HepG2 (cell line): ENCODE measurements at regions not wholly inside any gene's neighbourhood (a gene's known extent, or its start where the extent isn't known, plus 50 kb on each side); places are given as distances from the start of the nearest gene placed in this dataset.

Experiments
- ATF6 ChIP-seq: sonication (generic); formaldehyde crosslinking; conservative IDR thresholded peaks from 2 replicates; pipeline ENCODE4 v1.4.0; 2020; ENCODE audit warnings: missing genetic modification reagents
- POGK ChIP-seq: sonication (generic); formaldehyde crosslinking; conservative IDR thresholded peaks from 2 replicates; pipeline ENCODE4 v1.8.0; 2022; ENCODE audit warnings: mild to moderate bottlenecking, moderate library complexity, missing genetic modification reagents
- PRDM10 ChIP-seq: sonication (generic); formaldehyde crosslinking; IDR thresholded peaks from 2 replicates; pipeline ENCODE4 v1.4.0; 2020; ENCODE audit warnings: low read depth, missing genetic modification reagents
- ZBTB40 ChIP-seq, 2 experiments: fragments of 450-650 bp in 1 of 2; sonication (generic) in 1 of 2; formaldehyde crosslinking in 1 of 2; IDR thresholded peaks; 2 replicates each; pipeline versions ENCODE4 v1.6.1 to v1.8.0; 2016 to 2022; ENCODE audit warnings: antibody characterized with exemption in 1 of 2, mild to moderate bottlenecking in 1 of 2, missing genetic modification reagents in 1 of 2

GRCh38 chr21:39033878-39034589 is 149.2 kb downstream of the PSMG1 start (continued):
- TF ChIP-seq PRDM10 (CRISPR knock-in tag) (peak; percentile 81), ZBTB40 (IDR thresholded peaks at IDR 0.05) (no peak), ZBTB40 (CRISPR knock-in tag; IDR thresholded peaks at IDR 0.05) (peak; percentile 89), ATF6 (CRISPR knock-in tag) (no peak), POGK (CRISPR knock-in tag) (peak; percentile 70)
